ENCODE measurements at regions not wholly inside any gene's neighbourhood (a gene's known extent, or its start where the extent isn't known, plus 50 kb on each side); places are given as distances from the start of the nearest gene placed in this dataset.
"Not testable (repeated sequence)": the region's sequence is repeated elsewhere in the genome, so short reads cannot be mapped to it uniquely, and the experiment has no call there.

DNA sequence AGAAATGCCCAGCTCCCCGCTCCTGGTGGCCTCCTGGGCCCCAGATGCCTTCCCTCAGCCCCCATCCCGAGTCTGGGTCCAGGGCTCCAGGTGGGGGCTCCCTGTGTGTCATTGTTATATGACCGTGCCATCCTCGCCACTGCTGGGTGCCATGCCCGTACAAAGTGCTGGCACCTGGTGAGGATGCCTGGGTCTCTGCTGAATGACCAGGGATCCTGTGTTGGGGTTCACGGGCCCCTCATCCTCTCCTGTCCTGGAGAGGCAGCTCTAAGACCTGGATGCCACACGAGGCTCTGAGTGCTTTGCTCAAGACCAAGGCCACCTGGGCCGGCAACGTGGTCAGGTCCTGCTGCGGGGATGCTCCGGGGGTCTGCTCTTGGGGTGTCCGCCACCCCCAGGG lies 206.5 kb downstream of the BANP start:
- H2AFZ ChIP-seq (ENCODE audit: low read length); H4K91ac ChIP-seq (replicated peaks; ENCODE audit: insufficient read length, low read length); H2BK120ac ChIP-seq (replicated peaks; ENCODE audit: low read depth, low read length); H3K23me2 ChIP-seq (ENCODE audit: low read depth, low read length); H3K27me3 ChIP-seq (replicated peaks in 1 of 4; ENCODE audit: control insufficient read depth in 3 of 4, extremely low read depth in 1 of 4, insufficient read depth in 3 of 4, low read length in 3 of 4); H2BK5ac ChIP-seq (ENCODE audit: low read depth, low read length); H2AK5ac ChIP-seq (ENCODE audit: low read depth, low read length); H3K56ac ChIP-seq (replicated peaks; ENCODE audit: insufficient read length, low read depth, low read length); H3K9me3 ChIP-seq (ENCODE audit: insufficient read depth in 2 of 2, low read depth in 1 of 2, low read length in 1 of 2); H2BK20ac ChIP-seq (ENCODE audit: low read length); CTCF ChIA-PET (ENCODE audit: partially characterized antibody); H4K5ac ChIP-seq (ENCODE audit: insufficient read length, low read depth, low read length); FAIRE-seq; POLR2A ChIA-PET (ENCODE audit: partially characterized antibody); H3K9ac ChIP-seq (replicated peaks in 1 of 4; ENCODE audit: extremely low read depth in 1 of 4, low read depth in 3 of 4, low read length in 3 of 4); H3K79me2 ChIP-seq (ENCODE audit: control insufficient read depth in 1 of 2, insufficient read depth in 2 of 2, low read length in 2 of 2); H3K27ac ChIP-seq (ENCODE audit: low read depth, low read length); H2BK12ac ChIP-seq (ENCODE audit: low read depth, low read length); H4K20me1 ChIP-seq (replicated peaks in 1 of 2; ENCODE audit: control insufficient read depth in 1 of 2, insufficient read depth in 2 of 2, low read length in 2 of 2); H3K4me2 ChIP-seq (ENCODE audit: insufficient read depth in 1 of 2, low read depth in 2 of 2, low read length in 2 of 2); H3K14ac ChIP-seq (ENCODE audit: insufficient read length); H3K4me1 ChIP-seq (replicated peaks in 1 of 4; ENCODE audit: control insufficient read depth in 3 of 4, insufficient read depth in 4 of 4, low read length in 3 of 4); H3K36me3 ChIP-seq (ENCODE audit: control insufficient read depth in 2 of 4, insufficient read depth in 4 of 4, low read length in 3 of 4); H3K4me3 ChIP-seq (ENCODE audit: extremely low read depth in 1 of 4, insufficient read depth in 2 of 4, low read depth in 3 of 4, low read length in 4 of 4); H2BK15ac ChIP-seq (ENCODE audit: low read length); H3K18ac ChIP-seq (ENCODE audit: extremely low read depth, low read length); H3K23ac ChIP-seq (ENCODE audit: insufficient read length); H3K79me1 ChIP-seq (ENCODE audit: low read depth, low read length); H4K8ac ChIP-seq (ENCODE audit: extremely low read depth, insufficient read depth, low read length); H3K4ac ChIP-seq (replicated peaks; ENCODE audit: insufficient read length, low read depth, low read length): not testable (repeated sequence)
- WGBS, 2 experiments (ENCODE audit: extremely low coverage in 1 of 2, insufficient coverage in 1 of 2, insufficient read length in 1 of 2, insufficient replicate concordance in 2 of 2, low coverage in 1 of 2, low lambda C conversion rate in 2 of 2, missing lambda C conversion rate in 1 of 2): 93% methylated on average over 8 of the region's 12 CpGs; no CpG with 5 or more reads in 1 of the 2 experiments
- peak in 1 of 2 experiments; percentile 24 for DNase-seq (ENCODE audit: low read depth in 1 of 2, low spot score in 2 of 2)

- H3K79me2 ChIP-seq (ENCODE audit: control insufficient read depth in 1 of 2, insufficient read depth in 2 of 2, low read length in 2 of 2); FAIRE-seq; H2BK20ac ChIP-seq (ENCODE audit: low read length); H3K14ac ChIP-seq (ENCODE audit: insufficient read length); H3K4me1 ChIP-seq (replicated peaks in 1 of 4; ENCODE audit: control insufficient read depth in 3 of 4, insufficient read depth in 4 of 4, low read length in 3 of 4); POLR2A ChIA-PET (ENCODE audit: partially characterized antibody); H3K9me3 ChIP-seq (ENCODE audit: insufficient read depth in 2 of 2, low read depth in 1 of 2, low read length in 1 of 2); H2BK120ac ChIP-seq (replicated peaks; ENCODE audit: low read depth, low read length); H4K91ac ChIP-seq (replicated peaks; ENCODE audit: insufficient read length, low read length); H4K8ac ChIP-seq (ENCODE audit: extremely low read depth, insufficient read depth, low read length); H3K4me2 ChIP-seq (ENCODE audit: insufficient read depth in 1 of 2, low read depth in 2 of 2, low read length in 2 of 2); H3K27ac ChIP-seq (ENCODE audit: low read depth, low read length); H3K79me1 ChIP-seq (ENCODE audit: low read depth, low read length); H2BK12ac ChIP-seq (ENCODE audit: low read depth, low read length); H3K56ac ChIP-seq (replicated peaks; ENCODE audit: insufficient read length, low read depth, low read length); H3K23ac ChIP-seq (ENCODE audit: insufficient read length); H2BK5ac ChIP-seq (ENCODE audit: low read depth, low read length); H3K18ac ChIP-seq (ENCODE audit: extremely low read depth, low read length); H4K20me1 ChIP-seq (replicated peaks in 1 of 2; ENCODE audit: control insufficient read depth in 1 of 2, insufficient read depth in 2 of 2, low read length in 2 of 2); H2BK15ac ChIP-seq (ENCODE audit: low read length); H2AK5ac ChIP-seq (ENCODE audit: low read depth, low read length); H3K27me3 ChIP-seq (replicated peaks in 1 of 4; ENCODE audit: control insufficient read depth in 3 of 4, extremely low read depth in 1 of 4, insufficient read depth in 3 of 4, low read length in 3 of 4); H4K5ac ChIP-seq (ENCODE audit: insufficient read length, low read depth, low read length); H3K36me3 ChIP-seq (ENCODE audit: control insufficient read depth in 2 of 4, insufficient read depth in 4 of 4, low read length in 3 of 4); H3K4me3 ChIP-seq (ENCODE audit: extremely low read depth in 1 of 4, insufficient read depth in 2 of 4, low read depth in 3 of 4, low read length in 4 of 4); CTCF ChIA-PET (ENCODE audit: partially characterized antibody); H3K4ac ChIP-seq (replicated peaks; ENCODE audit: insufficient read length, low read depth, low read length); H3K23me2 ChIP-seq (ENCODE audit: low read depth, low read length); H3K9ac ChIP-seq (replicated peaks in 1 of 4; ENCODE audit: extremely low read depth in 1 of 4, low read depth in 3 of 4, low read length in 3 of 4); H2AFZ ChIP-seq (ENCODE audit: low read length): not testable (repeated sequence)
- WGBS, 2 experiments (ENCODE audit: extremely low coverage in 1 of 2, insufficient coverage in 1 of 2, insufficient read length in 1 of 2, insufficient replicate concordance in 2 of 2, low coverage in 1 of 2, low lambda C conversion rate in 2 of 2, missing lambda C conversion rate in 1 of 2): 65% methylated on average over 9 of the region's 20 CpGs; no CpG with 5 or more reads in 1 of the 2 experiments
- peak in 1 of 2 experiments; percentile 33 for DNase-seq (ENCODE audit: low read depth in 1 of 2, low spot score in 2 of 2)
Observed at GRCh38 chr16:88158256-88159045, 207.2 kb downstream of the BANP start.

All from H1 (cell line).